Epidermal melanocyte (primary cell): ENCODE measurements at regions not wholly inside any gene's neighbourhood (a gene's known extent, or its start where the extent isn't known, plus 50 kb on each side); places are given as distances from the start of the nearest gene placed in this dataset.
"Not testable (repeated sequence)": the region's sequence is repeated elsewhere in the genome, so short reads cannot be mapped to it uniquely, and the experiment has no call there.

Experiments used
- DNase-seq: peaks from one replicate; pipeline ENCODE4 v3.0.0; 2011; ENCODE audit warnings: low spot score; ENCODE audit not compliant: insufficient read length

DNA sequence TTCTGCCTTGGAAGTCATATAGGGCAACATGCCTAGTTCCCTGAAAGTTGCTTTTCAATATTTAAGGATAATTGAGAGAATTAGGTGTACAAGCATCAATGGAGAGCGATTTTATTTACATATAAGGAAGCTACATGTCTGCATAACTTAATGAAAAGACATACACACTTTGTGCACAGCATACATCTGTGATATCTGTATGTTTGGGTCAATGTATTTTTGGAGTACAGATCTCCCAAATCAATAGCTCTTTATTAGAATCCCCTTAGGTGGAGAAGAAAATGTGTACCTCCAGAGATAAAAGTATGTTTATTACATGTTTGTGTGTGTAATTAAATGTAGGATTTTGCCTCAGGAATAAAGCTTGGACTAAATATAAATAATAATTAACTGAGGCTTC, 373.7 kb upstream of the CCNH start:
- no peak for DNase-seq

DNA sequence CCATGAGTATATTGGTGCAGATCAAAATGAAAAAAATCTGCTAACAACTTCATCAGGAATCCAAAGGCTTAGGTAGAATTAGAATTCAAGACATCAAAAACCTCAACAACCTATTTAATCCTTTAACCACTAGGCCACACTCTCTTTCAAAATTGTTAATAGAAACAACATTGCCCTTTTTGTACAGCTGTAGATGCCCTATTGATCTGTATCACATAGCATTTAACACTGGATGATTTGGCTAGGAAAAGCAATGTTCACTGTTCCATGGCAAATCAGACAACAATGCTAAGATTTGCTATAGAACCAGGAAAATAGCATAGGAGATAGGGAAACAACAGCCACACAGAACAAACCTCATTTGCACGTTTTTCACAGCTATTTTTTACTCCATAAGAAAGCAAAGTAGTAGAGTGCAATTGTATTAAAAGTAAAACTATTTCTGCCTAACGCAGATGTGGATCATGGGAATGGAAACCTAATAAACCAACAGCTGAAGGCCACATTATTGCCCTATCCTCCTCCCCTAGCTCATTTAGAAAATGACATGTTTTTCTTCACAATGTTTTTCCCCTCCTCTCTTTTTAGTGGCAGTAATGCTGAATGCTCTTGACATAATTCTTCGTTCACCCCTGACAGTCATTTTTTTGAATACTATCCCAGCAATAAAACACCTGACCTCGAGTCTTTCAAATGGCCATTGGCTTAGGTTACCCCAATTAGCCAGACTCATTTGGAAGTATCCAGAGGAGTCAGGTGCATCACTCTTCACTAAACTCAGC, 373.0 kb upstream of the CCNH start:
- DNase-seq, result no peak

GRCh38 chr5:87784879-87785495, 372.3 kb upstream of the CCNH start:
- DNase-seq, result no peak

DNA sequence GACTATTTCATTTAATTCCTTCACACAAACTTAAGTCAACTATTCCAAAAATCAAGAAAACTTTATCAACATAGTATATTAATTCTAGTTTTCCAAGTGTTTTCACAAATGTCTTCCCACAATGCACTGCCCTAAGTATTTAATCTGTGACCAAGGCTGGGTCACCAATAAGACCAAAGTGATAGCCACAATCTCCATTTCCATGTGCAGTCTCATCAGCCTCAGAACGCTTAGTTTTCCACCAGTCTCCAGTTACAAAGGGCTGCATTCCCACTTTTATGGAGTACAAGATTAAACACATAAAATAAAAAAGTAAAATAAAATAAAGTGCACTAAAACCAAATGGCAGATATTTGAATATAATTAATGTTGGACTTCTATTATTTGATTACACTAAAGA, 371.6 kb upstream of the CCNH start:
- no peak for DNase-seq

DNA sequence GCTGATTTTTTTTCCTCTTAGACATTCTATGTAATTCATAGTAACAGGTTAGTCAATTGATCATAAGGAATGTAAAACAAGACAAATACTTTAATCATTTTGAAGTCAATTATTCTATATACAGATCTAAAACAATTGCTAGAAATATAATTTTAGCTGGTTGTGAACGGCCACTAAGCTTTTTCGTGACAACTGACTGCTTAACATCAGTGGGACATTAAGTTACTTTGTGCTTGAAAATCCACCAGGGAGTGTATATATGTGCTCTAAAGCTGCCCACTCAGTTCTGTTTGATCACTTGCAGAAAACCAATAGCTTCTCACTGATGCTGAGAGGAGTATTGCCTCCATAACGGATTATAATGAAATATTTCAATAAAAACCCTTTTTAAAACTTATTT, 370.2 kb upstream of the CCNH start:
- DNase-seq, result no peak

DNA sequence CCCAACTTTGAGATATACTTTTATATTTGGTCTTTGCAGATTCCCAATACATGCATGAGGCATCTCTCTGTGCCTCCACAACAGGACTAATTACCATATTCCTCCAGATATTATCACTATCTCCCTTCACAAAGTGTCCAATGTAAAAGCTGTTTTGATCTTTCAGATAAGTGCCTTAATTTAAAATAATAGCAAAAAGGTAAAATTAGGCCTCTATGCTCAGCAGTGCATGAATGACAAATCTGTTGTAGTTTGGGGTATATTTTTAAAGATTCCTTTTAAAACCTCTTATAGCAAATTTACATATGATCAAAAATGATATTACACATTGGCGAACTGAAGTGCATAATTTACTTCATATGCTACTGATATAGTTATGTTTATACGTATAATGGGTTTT, 369.2 kb upstream of the CCNH start:
- DNase-seq, result no peak

DNA sequence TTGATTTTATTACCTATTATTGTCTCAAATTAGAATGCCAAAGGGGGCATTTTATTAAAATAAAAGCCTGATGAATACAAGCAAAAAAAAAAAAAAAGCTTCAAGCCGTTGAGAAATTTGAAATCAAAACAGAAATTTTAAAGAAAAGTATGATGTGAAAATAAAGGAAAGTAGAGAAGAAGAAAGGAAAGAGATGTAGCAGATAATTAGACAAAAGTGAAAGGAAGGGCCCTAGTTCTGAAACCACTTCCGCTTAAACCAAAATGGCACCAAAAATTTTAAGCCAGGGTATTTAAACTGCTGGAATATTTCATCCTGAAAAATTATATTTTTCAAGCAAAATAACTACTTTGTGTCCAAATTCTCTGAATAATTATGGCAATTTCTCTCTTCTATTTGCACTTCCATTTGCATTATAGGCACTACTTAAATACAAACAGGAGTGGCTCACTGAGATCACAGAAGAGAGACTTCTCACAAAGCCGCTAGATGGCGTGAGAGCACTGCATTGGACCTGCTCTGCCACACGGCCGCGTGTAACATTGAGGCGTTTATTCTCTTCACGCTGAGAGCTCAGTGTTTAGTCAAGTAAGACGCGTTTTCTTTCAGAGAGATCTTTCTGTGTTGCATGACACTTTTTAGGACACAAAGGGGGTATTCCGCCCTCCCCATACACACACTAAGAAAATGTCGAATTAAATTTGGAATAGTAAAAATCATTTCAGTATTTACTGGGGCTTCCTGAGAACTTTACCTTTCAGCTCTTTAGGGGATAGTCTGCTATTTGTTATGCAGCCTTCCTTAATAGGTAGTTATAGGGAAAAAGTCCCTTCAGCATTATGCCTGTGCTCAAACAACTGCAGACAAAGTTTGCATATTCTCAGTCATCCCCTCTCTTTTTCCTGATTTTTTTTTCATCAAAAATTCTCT, 368.4 kb upstream of the CCNH start:
- DNase-seq, result peak; percentile 21

DNA sequence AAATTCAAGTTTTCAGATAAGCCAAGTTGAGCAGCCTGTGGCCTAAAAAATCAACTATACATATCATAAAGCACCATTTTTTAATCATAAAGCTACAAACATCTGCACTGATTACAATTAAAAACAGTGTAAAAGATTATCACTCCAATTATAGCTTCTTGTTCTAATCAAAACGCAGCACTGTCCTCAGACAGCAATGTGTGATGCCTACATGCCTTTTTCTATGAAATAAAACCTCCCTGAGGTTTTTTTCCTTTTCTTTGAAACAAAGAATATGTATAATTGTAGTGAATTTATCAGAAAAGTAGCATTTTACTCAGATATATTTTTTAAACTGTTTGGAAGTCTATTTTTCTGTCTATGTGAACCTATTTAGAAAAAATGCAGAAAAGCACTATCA, 366.1 kb upstream of the CCNH start:
- no peak for DNase-seq

- DNase-seq, result no peak
Measured at GRCh38 chr5:87777877-87778276, 365.1 kb upstream of the CCNH start.

GRCh38 chr5:87776785-87777184, 364.1 kb upstream of the CCNH start:
- no peak for DNase-seq

GRCh38 chr5:87776302-87776701, 363.6 kb upstream of the CCNH start:
- DNase-seq, result not testable (repeated sequence)

GRCh38 chr5:87775228-87775627, 362.5 kb upstream of the CCNH start:
- no peak for DNase-seq

- DNase-seq, result no peak
Measured at GRCh38 chr5:87774804-87775203, 362.1 kb upstream of the CCNH start.

GRCh38 chr5:87770601-87771121, 357.9 kb upstream of the CCNH start:
- DNase-seq, result no peak

GRCh38 chr5:87770016-87770570, 357.4 kb upstream of the CCNH start:
- DNase-seq, result no peak

DNA sequence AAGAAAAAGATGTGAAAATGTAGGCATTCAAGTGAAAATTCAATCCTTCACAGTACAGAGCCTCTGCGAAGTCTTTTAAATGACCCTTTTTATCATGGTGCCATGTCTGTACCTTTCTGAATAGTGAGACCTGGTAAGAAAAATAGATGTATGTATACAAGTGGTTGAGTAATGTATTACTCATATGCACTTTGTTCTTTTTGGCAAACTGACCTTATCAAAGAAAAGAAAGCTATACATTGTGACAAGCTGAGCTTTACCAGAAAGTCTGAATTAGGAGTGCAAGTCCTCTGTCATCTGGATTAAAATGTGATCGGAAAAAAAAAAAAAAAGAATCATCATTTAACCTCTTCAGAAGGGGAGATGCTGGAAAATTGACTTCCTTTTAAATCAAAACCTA, 356.4 kb upstream of the CCNH start:
- DNase-seq, result no peak

DNA sequence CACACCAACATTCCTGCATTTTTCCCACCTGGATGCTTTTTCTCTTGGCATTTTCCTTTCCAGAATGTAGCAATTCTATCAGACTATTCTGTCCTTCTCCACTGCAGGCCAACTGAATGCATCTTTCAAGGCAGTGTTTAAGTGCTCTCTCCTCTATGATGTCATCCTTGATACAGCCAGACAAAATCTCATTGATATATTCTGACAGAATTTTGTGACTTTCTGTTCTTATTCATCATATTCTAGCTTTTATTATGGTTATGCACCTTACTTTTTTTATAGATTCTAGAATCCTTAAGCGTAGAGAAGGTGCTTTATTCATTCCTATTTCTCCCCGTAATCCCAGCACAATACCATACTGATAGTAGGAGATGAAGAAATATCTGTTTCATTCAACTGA, 355.5 kb upstream of the CCNH start:
- no peak for DNase-seq

DNA sequence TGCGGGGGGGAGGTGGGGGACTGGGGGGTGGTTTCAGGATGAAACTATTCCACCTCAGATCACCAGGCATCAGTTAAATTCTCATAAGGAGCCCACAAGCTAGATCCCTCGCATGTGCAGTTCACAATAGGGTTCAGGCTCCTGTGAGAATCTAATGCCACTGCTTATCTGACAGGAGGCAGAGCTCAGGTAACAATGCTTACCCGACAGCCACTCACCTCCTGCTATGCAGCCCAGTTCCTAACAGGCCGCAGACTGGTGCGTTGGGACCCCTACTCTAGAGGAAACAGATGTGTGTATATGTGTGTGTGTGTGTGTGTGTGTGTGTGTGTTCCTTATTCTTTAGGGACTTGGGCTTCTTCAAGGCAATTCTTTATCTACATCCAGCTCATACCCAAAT, 352.3 kb upstream of the CCNH start:
- no peak for DNase-seq

DNA sequence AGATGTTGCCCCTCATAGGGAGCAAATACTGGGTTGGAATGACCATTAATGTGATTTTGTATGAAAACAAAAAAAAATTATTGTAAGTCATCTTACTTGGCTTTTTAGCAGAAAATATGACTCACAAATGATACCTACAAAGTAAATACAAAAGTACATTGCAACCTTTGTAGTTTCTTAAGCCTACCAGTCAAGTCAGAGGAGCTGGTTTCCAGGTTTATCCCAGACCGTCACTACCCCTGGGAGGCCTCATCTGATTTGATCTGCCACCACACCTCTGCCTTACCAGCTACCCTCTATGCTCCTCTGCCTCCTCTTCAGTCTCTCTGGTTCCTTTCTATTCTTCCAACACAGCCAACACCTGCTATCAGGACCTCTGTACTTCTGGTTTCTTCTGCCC, 349.9 kb upstream of the CCNH start:
- no peak for DNase-seq

- DNase-seq, result no peak
Measured at GRCh38 chr5:87756951-87757350, 344.2 kb upstream of the CCNH start.

DNA sequence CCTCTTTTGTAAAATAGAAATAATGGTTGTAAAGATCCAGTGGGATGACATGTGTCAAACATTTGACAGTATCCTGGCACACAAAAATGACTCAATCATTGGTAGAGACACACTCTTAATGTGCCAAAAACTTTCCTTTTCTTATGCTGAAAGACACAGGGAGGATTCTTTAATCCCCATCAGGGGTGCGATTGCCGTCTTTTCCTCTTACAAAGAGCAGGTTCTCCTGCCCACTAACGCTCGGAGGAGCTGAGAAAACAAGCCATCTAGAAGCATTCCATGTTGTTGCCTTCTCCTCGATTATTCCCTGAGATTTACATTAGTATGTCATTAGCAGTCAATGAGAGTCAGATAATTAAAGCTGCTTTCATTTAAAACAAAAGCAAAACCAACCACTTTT, 342.6 kb upstream of the CCNH start:
- DNase-seq, result no peak
